ENCODE measurements at regions not wholly inside any gene's neighbourhood (a gene's known extent, or its start where the extent isn't known, plus 50 kb on each side); places are given as distances from the start of the nearest gene placed in this dataset.

DNA sequence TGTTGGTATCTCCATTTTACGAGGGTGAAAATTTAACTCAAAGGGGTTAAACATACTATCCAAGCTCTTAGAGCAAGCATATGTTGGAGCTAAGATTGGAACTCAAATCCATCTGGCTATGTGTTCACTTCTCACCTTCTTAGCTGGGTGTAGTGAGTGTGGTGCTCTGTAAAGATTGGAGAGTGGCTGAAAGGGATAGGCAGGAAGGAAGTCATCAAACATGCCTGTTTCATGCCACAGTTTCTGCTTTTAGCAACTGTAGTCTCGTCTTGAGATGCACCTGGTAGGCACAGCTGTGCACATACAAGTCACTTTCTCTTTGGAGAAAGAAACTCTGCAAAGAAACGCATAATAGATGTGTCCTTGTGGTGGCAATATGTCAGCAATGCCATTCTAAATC is 189.1 kb upstream of the MDFIC2 start:
- H3K27me3 ChIP-seq (ENCODE audit: insufficient read depth, low read length), result no peaks in the 10 kb centered on the region
- no peaks in the 10 kb centered on the region for H3K79me2 ChIP-seq (ENCODE audit: insufficient read depth, low read length)
- TF ChIP-seq CTCF (IDR thresholded peaks at IDR 0.05; ENCODE audit: low read length), result no peak
- no peak for TF ChIP-seq EZH2 (IDR thresholded peaks at IDR 0.05; ENCODE audit: borderline replicate concordance, low read length)
- no peaks in the 10 kb centered on the region for H3K4me1 ChIP-seq (ENCODE audit: insufficient read depth, low read length, severe bottlenecking)
- H3K36me3 ChIP-seq (ENCODE audit: insufficient read depth, low read length), result no peaks in the 10 kb centered on the region
- no peak overlapping the region for H3K27ac ChIP-seq (ENCODE audit: low read depth, low read length, poor library complexity, severe bottlenecking)
- no peak overlapping the region for H3K4me3 ChIP-seq (ENCODE audit: low read depth, low read length, poor library complexity, severe bottlenecking)
- H3K9me2 ChIP-seq (ENCODE audit: low read depth, low read length), result no peaks in the 10 kb centered on the region
- H2AFZ ChIP-seq (ENCODE audit: low read length), result no peak overlapping the region
- H4K20me1 ChIP-seq (ENCODE audit: insufficient read depth, low read length), result no peaks in the 10 kb centered on the region
- H3K4me2 ChIP-seq (ENCODE audit: low read length), result no peak overlapping the region
- H3K9me3 ChIP-seq (ENCODE audit: low read length), result no peaks in the 10 kb centered on the region
- no peaks in the 10 kb centered on the region for H3F3A ChIP-seq (ENCODE audit: insufficient read depth, low read length)
- no peak overlapping the region for H3K9ac ChIP-seq (ENCODE audit: low read length)

DNA sequence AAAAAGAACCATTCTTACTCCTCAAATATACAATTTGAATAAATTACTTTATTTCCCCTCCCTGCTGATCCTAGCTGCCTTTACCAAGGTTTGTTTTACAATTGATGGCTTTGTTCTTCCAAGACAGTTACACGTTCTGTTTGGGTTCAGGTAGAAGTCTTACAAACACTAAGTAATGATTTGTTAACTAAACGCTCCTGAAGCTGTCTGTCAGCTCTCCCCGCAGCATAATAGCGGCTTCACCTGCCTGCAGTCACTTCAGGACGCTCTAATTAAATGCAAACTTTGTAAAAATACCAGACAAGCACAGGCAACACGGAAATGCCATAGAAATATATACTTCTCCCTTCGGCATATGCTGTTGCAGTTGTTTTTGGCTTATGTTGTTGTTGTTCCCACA is 176.4 kb upstream of the MDFIC2 start:
- Histone ChIP-seq H4K20me1 (ENCODE audit: insufficient read depth, low read length) (no peaks in the 10 kb centered on the region), H3K9me2 (ENCODE audit: low read depth, low read length) (no peaks in the 10 kb centered on the region), H3K27me3 (ENCODE audit: insufficient read depth, low read length) (no peaks in the 10 kb centered on the region), H3K4me3 (ENCODE audit: low read depth, low read length, poor library complexity, severe bottlenecking) (no peak overlapping the region), H3F3A (ENCODE audit: insufficient read depth, low read length) (no peaks in the 10 kb centered on the region), H3K9ac (ENCODE audit: low read length) (no peak overlapping the region), H3K27ac (ENCODE audit: low read depth, low read length, poor library complexity, severe bottlenecking) (no peak overlapping the region), H3K4me2 (ENCODE audit: low read length) (no peak overlapping the region), H3K9me3 (ENCODE audit: low read length) (no peaks in the 10 kb centered on the region), H2AFZ (ENCODE audit: low read length) (no peak overlapping the region), H3K4me1 (ENCODE audit: insufficient read depth, low read length, severe bottlenecking) (no peaks in the 10 kb centered on the region), H3K36me3 (ENCODE audit: insufficient read depth, low read length) (no peaks in the 10 kb centered on the region), H3K79me2 (ENCODE audit: insufficient read depth, low read length) (no peaks in the 10 kb centered on the region)
- no peak for TF ChIP-seq CTCF (IDR thresholded peaks at IDR 0.05; ENCODE audit: low read length)
- TF ChIP-seq EZH2 (IDR thresholded peaks at IDR 0.05; ENCODE audit: borderline replicate concordance, low read length), result no peak

GRCh38 chr3:70488131-70488530 is 175.7 kb upstream of the MDFIC2 start:
- no peaks in the 10 kb centered on the region for H3K9me3 ChIP-seq (ENCODE audit: low read length)
- no peak overlapping the region for H3K9ac ChIP-seq (ENCODE audit: low read length)
- H3K27ac ChIP-seq (ENCODE audit: low read depth, low read length, poor library complexity, severe bottlenecking), result no peak overlapping the region
- no peaks in the 10 kb centered on the region for H3K36me3 ChIP-seq (ENCODE audit: insufficient read depth, low read length)
- TF ChIP-seq EZH2 (IDR thresholded peaks at IDR 0.05; ENCODE audit: borderline replicate concordance, low read length) (no peak), CTCF (IDR thresholded peaks at IDR 0.05; ENCODE audit: low read length) (no peak)
- no peak overlapping the region for H3K4me3 ChIP-seq (ENCODE audit: low read depth, low read length, poor library complexity, severe bottlenecking)
- no peak overlapping the region for H2AFZ ChIP-seq (ENCODE audit: low read length)
- H3K79me2 ChIP-seq (ENCODE audit: insufficient read depth, low read length), result no peaks in the 10 kb centered on the region
- H3K27me3 ChIP-seq (ENCODE audit: insufficient read depth, low read length), result no peaks in the 10 kb centered on the region
- H3K4me1 ChIP-seq (ENCODE audit: insufficient read depth, low read length, severe bottlenecking), result no peaks in the 10 kb centered on the region
- H4K20me1 ChIP-seq (ENCODE audit: insufficient read depth, low read length), result no peaks in the 10 kb centered on the region
- H3K9me2 ChIP-seq (ENCODE audit: low read depth, low read length), result no peaks in the 10 kb centered on the region
- H3K4me2 ChIP-seq (ENCODE audit: low read length), result no peak overlapping the region
- H3F3A ChIP-seq (ENCODE audit: insufficient read depth, low read length), result no peaks in the 10 kb centered on the region

All from OCI-LY1 (cell line).